ENCODE measurements at regions not wholly inside any gene's neighbourhood (a gene's known extent, or its start where the extent isn't known, plus 50 kb on each side); places are given as distances from the start of the nearest gene placed in this dataset.
"Not testable (repeated sequence)": the region's sequence is repeated elsewhere in the genome, so short reads cannot be mapped to it uniquely, and the experiment has no call there.

GRCh38 chr5:52624291-52624690 is 163.4 kb upstream of the ITGA1 start:
- Histone ChIP-seq H3K4me3 (no peak overlapping the region), H3K4me1 (no peaks in the 10 kb centered on the region), H3K9me3 (replicated peaks) (peaks cover 14% of the 10 kb centered on the region), H3K36me3 (no peaks in the 10 kb centered on the region), H3K27ac (replicated peaks) (no peak overlapping the region), H3K27me3 (ENCODE audit: low read depth) (no peaks in the 10 kb centered on the region)
- no peak for DNase-seq
- intact Hi-C loops (cut with micrococcal nuclease), result no loop called here
- TF ChIP-seq CTCF (IDR thresholded peaks at IDR 0.05; ENCODE audit: borderline replicate concordance), result no peak

GRCh38 chr5:52626312-52626711 is 161.4 kb upstream of the ITGA1 start:
- no peak for TF ChIP-seq CTCF (IDR thresholded peaks at IDR 0.05; ENCODE audit: borderline replicate concordance)
- H3K27me3 ChIP-seq (ENCODE audit: low read depth), result no peaks in the 10 kb centered on the region

GRCh38 chr5:52627740-52628139 is 160.0 kb upstream of the ITGA1 start:
- no peaks in the 10 kb centered on the region for H3K4me1 ChIP-seq
- no peaks in the 10 kb centered on the region for H3K27me3 ChIP-seq (ENCODE audit: low read depth)
- H3K9me3 ChIP-seq (replicated peaks), result peaks cover 14% of the 10 kb centered on the region
- DNase-seq, result no peak
- H3K4me3 ChIP-seq, result no peak overlapping the region
- H3K27ac ChIP-seq (replicated peaks), result no peak overlapping the region
- intact Hi-C loops (cut with micrococcal nuclease), result no loop called here
- TF ChIP-seq CTCF (IDR thresholded peaks at IDR 0.05; ENCODE audit: borderline replicate concordance), result no peak
- H3K36me3 ChIP-seq, result no peaks in the 10 kb centered on the region

More at GRCh38 chr5:52626312-52626711, 161.4 kb upstream of the ITGA1 start:
- no peak overlapping the region for H3K27ac ChIP-seq (replicated peaks)
- no peak for DNase-seq
- H3K36me3 ChIP-seq, result no peaks in the 10 kb centered on the region
- H3K9me3 ChIP-seq (replicated peaks), result peaks cover 14% of the 10 kb centered on the region
- no peaks in the 10 kb centered on the region for H3K4me1 ChIP-seq
- intact Hi-C loops (cut with micrococcal nuclease), result no loop called here
- H3K4me3 ChIP-seq, result no peak overlapping the region

GRCh38 chr5:52632281-52632680 is 155.4 kb upstream of the ITGA1 start:
- intact Hi-C loops (cut with micrococcal nuclease), result no loop called here
- Histone ChIP-seq H3K4me3 (no peak overlapping the region), H3K36me3 (no peaks in the 10 kb centered on the region), H3K27ac (replicated peaks) (no peak overlapping the region), H3K27me3 (ENCODE audit: low read depth) (no peaks in the 10 kb centered on the region), H3K9me3 (replicated peaks) (peaks cover 5% of the 10 kb centered on the region), H3K4me1 (no peaks in the 10 kb centered on the region)
- no peak for DNase-seq
- no peak for TF ChIP-seq CTCF (IDR thresholded peaks at IDR 0.05; ENCODE audit: borderline replicate concordance)

- H3K36me3 ChIP-seq; DNase-seq; H3K9me3 ChIP-seq (replicated peaks); H3K4me3 ChIP-seq; H3K27me3 ChIP-seq (ENCODE audit: low read depth); H3K4me1 ChIP-seq; H3K27ac ChIP-seq (replicated peaks); intact Hi-C loops (cut with micrococcal nuclease): not testable (repeated sequence)
These were observed 153.5 kb upstream of the ITGA1 start for GRCh38 chr5:52634171-52634570.

GRCh38 chr5:52638732-52639131 is 149.0 kb upstream of the ITGA1 start:
- intact Hi-C loops (cut with micrococcal nuclease), result no loop called here
- no peak for TF ChIP-seq CTCF (IDR thresholded peaks at IDR 0.05; ENCODE audit: borderline replicate concordance)
- H3K36me3 ChIP-seq, result no peaks in the 10 kb centered on the region
- H3K4me3 ChIP-seq, result no peak overlapping the region
- DNase-seq, result no peak
- H3K4me1 ChIP-seq, result no peaks in the 10 kb centered on the region
- no peaks in the 10 kb centered on the region for H3K27me3 ChIP-seq (ENCODE audit: low read depth)
- H3K27ac ChIP-seq (replicated peaks), result no peak overlapping the region
- peaks cover 14% of the 10 kb centered on the region for H3K9me3 ChIP-seq (replicated peaks)
